SK-N-SH (cell line): ENCODE measurements at regions not wholly inside any gene's neighbourhood (a gene's known extent, or its start where the extent isn't known, plus 50 kb on each side); places are given as distances from the start of the nearest gene placed in this dataset.

ENCODE experiments used
- CTCF ChIA-PET: fragments of 300-600, 350-600 bp; formaldehyde crosslinking; extraction: SDS; loops from one replicate; lab custom pipeline; 2021; lab: Yijun Ruan, JAX
- POLR2A ChIA-PET: fragments of 350-600 bp; sonication (Branson Sonifier 250); formaldehyde crosslinking; extraction: SDS; loops from one replicate; lab custom pipeline; 2020; ENCODE audit warnings: antibody characterized with exemption, inconsistent platforms; lab: Yijun Ruan, JAX
- DNase-seq: peaks from one replicate; pipeline ENCODE4 v3.0.0; 2012
- H2AFZ ChIP-seq: fragments of 200-600 bp; sonication (generic); 2 replicates; pipeline ENCODE4 v1.8.1; 2016; ENCODE audit warnings: antibody characterized with exemption, mild to moderate bottlenecking, low read depth
- H3F3A ChIP-seq: fragments of 200-600 bp; sonication (generic); replicated peaks from 2 replicates; pipeline ENCODE3; 2016; ENCODE audit warnings: antibody characterized with exemption, mild to moderate bottlenecking; ENCODE audit not compliant: insufficient read depth
- H3K27ac ChIP-seq, 2 experiments: fragments of 200-500 bp in 1 of 2; fragments of 200-600 bp in 1 of 2; sonication (Bioruptor generic) in 1 of 2; sonication (generic), shearing (Covaris generic) in 1 of 2; 2 replicates each; pipeline versions ENCODE4 v1.5.1 to v1.6.1; 2014 to 2016; ENCODE audit warnings: low read depth in 2 of 2, inconsistent platforms in 1 of 2, low read length in 1 of 2, mild to moderate bottlenecking in 1 of 2, mixed read lengths in 1 of 2
- H3K27me3 ChIP-seq: fragments of 200-600 bp; sonication (generic), shearing (Covaris generic); 2 replicates; pipeline ENCODE4 v1.6.1; 2016; ENCODE audit warnings: mixed run types; ENCODE audit not compliant: insufficient read depth
- H3K36me3 ChIP-seq, 2 experiments: fragments of 200-500 bp in 1 of 2; fragments of 200-600 bp in 1 of 2; sonication (Bioruptor generic) in 1 of 2; sonication (generic) in 1 of 2; replicated peaks in 1 of 2; 2 replicates each; pipeline versions ENCODE3 to v1.5.1; 2014 to 2016; ENCODE audit warnings: low read length in 1 of 2, mild to moderate bottlenecking in 1 of 2; ENCODE audit not compliant: insufficient read depth in 2 of 2, control insufficient read depth in 1 of 2
- H3K4me1 ChIP-seq, 2 experiments: fragments of 200-500 bp in 1 of 2; fragments of 200-600 bp in 1 of 2; sonication (Bioruptor generic) in 1 of 2; sonication (generic), shearing (Covaris generic) in 1 of 2; 2 replicates each; pipeline versions ENCODE4 v1.5.1 to v1.6.1; 2014 to 2016; ENCODE audit warnings: low read depth in 1 of 2, low read length in 1 of 2, mixed run types in 1 of 2; ENCODE audit not compliant: insufficient read depth in 2 of 2, control insufficient read depth in 1 of 2
- H3K4me2 ChIP-seq: fragments of 200-600 bp; sonication (generic), shearing (Covaris generic); 2 replicates; pipeline ENCODE4 v1.6.1; 2017; ENCODE audit warnings: mixed run types
- H3K4me3 ChIP-seq, 2 experiments: fragments of 200-500 bp in 1 of 2; fragments of 200-600 bp in 1 of 2; sonication (Bioruptor generic) in 1 of 2; sonication (generic), shearing (Covaris generic) in 1 of 2; 2 replicates each; pipeline versions ENCODE4 v1.5.1 to v1.8.1; 2014 to 2016; ENCODE audit warnings: low read depth in 2 of 2, inconsistent platforms in 1 of 2, low read length in 1 of 2, mild to moderate bottlenecking in 1 of 2, mixed read lengths in 1 of 2, moderate library complexity in 1 of 2
- H3K79me2 ChIP-seq: fragments of 200-600 bp; sonication (generic); 2 replicates; pipeline ENCODE4 v1.8.1; 2017; ENCODE audit warnings: mild to moderate bottlenecking; ENCODE audit not compliant: insufficient read depth
- H3K9ac ChIP-seq: fragments of 200-600 bp; sonication (generic); 2 replicates; pipeline ENCODE4 v1.6.1; 2017; ENCODE audit warnings: mixed run types
- H3K9me2 ChIP-seq: fragments of 200-600 bp; sonication (generic); 2 replicates; pipeline ENCODE4 v1.6.1; 2017; ENCODE audit warnings: mixed run types
- H3K9me3 ChIP-seq: fragments of 200-600 bp; sonication (generic); 2 replicates; pipeline ENCODE4 v1.6.1; 2017; ENCODE audit warnings: mixed run types, mild to moderate bottlenecking, moderate library complexity
- H4K20me1 ChIP-seq: fragments of 200-600 bp; sonication (generic); 2 replicates; pipeline ENCODE4 v1.6.1; 2017; ENCODE audit warnings: mild to moderate bottlenecking, mixed run types; ENCODE audit not compliant: insufficient read depth
- EZH2phosphoT487 ChIP-seq: fragments of 200-600 bp; sonication (generic); IDR thresholded peaks from 2 replicates; pipeline ENCODE4 v1.6.1; 2017; ENCODE audit warnings: low read depth, mixed run types, mild to moderate bottlenecking, antibody characterized with exemption, moderate library complexity, borderline replicate concordance
- FOXM1 ChIP-seq: IDR thresholded peaks from 2 replicates; pipeline ENCODE4 v1.4.0; 2012; ENCODE audit warnings: low read depth, mild to moderate bottlenecking
- GABPA ChIP-seq: IDR thresholded peaks from 2 replicates; pipeline ENCODE4 v1.4.0; 2012; ENCODE audit warnings: low read depth, mild to moderate bottlenecking
- MAX ChIP-seq: IDR thresholded peaks from 2 replicates; pipeline ENCODE4 v1.4.0; 2012; ENCODE audit warnings: low read depth
- MXI1 ChIP-seq: IDR thresholded peaks from 2 replicates; pipeline ENCODE4 v1.6.1; 2012; ENCODE audit warnings: mild to moderate bottlenecking, low read depth, low read length, improper control_type of control experiment
- NRF1 ChIP-seq: IDR thresholded peaks from 2 replicates; pipeline ENCODE4 v1.6.1; 2012; ENCODE audit warnings: low read depth, mild to moderate bottlenecking, low read length
- PBX3 ChIP-seq: IDR thresholded peaks from 2 replicates; pipeline ENCODE4; 2012
- POLR2AphosphoS5 ChIP-seq: IDR thresholded peaks from 2 replicates; pipeline ENCODE4 v1.6.1; 2012; ENCODE audit warnings: low read depth, low read length
- REST ChIP-seq: IDR thresholded peaks from 2 replicates; pipeline ENCODE4 v1.6.1; 2012; ENCODE audit warnings: mild to moderate bottlenecking, low read depth, low read length, moderate library complexity
- SMC3 ChIP-seq: IDR thresholded peaks from 2 replicates; pipeline ENCODE4 v1.6.1; 2012; ENCODE audit warnings: low read depth, low read length, improper control_type of control experiment
- ZBTB33 ChIP-seq: IDR thresholded peaks from 2 replicates; pipeline ENCODE4 v1.4.0; 2012; ENCODE audit warnings: low read depth, borderline replicate concordance
- WGBS: methylation state at CpG from one replicate; pipeline ENCODE4 v1.1.6; 2017; ENCODE audit warnings: low lambda C conversion rate; 5-methylcytosine and 5-hydroxymethylcytosine counted together

- TF ChIP-seq ZBTB33 (no peak), SMC3 (no peak), GABPA (no peak), POLR2AphosphoS5 (no peak), MAX (no peak), EZH2phosphoT487 (no peak), REST (no peak)
Measured at GRCh38 chr22:34395370-34395769, 475.1 kb upstream of the LARGE1 start (continued).

- H2AFZ ChIP-seq, result no peak overlapping the region
- no peaks in the 10 kb centered on the region for H3K27me3 ChIP-seq
- no peaks in the 10 kb centered on the region for H3K36me3 ChIP-seq
- no peaks in the 10 kb centered on the region for H3K79me2 ChIP-seq
- H3K9me2 ChIP-seq, result no peaks in the 10 kb centered on the region
- no peak overlapping the region for H3K27ac ChIP-seq
- TF ChIP-seq NRF1 (no peak), POLR2AphosphoS5 (no peak)
- 5% methylated on average over 2 of the region's 2 CpGs for WGBS
- no peak overlapping the region for H3K4me2 ChIP-seq
- no peaks in the 10 kb centered on the region for H3F3A ChIP-seq
- ChIA-PET POLR2A (no interaction called here), CTCF (no interaction called here)
- no peak for DNase-seq
- no peak overlapping the region for H3K9ac ChIP-seq
- H3K4me1 ChIP-seq, result no peaks in the 10 kb centered on the region
- no peaks in the 10 kb centered on the region for H3K9me3 ChIP-seq
- H3K4me3 ChIP-seq, result no peak overlapping the region
- no peaks in the 10 kb centered on the region for H4K20me1 ChIP-seq
Measured at GRCh38 chr22:34403667-34404066, 483.4 kb upstream of the LARGE1 start.

GRCh38 chr22:34410111-34410510 is 489.8 kb upstream of the LARGE1 start:
- Histone ChIP-seq H3K27ac (no peak overlapping the region), H3K4me2 (no peak overlapping the region), H2AFZ (no peak overlapping the region), H3K79me2 (no peaks in the 10 kb centered on the region), H3K9ac (no peak overlapping the region), H3K9me2 (no peaks in the 10 kb centered on the region), H4K20me1 (no peaks in the 10 kb centered on the region), H3K36me3 (no peaks in the 10 kb centered on the region), H3K9me3 (no peaks in the 10 kb centered on the region; the same call in 1 of the 2 replicates), H3K27me3 (no peaks in the 10 kb centered on the region), H3K4me1 (no peaks in the 10 kb centered on the region), H3K4me3 (no peak overlapping the region), H3F3A (no peaks in the 10 kb centered on the region)
- WGBS, result 5% methylated on average over 4 of the region's 4 CpGs
- ChIA-PET CTCF (interaction anchor here (1.9 kb wide), 1 partner anchor 614 kb away, joined by 6 read pairs; no protein-coding TSS in a partner anchor), POLR2A (no interaction called here)
- TF ChIP-seq FOXM1, result no peak
- no peak for TF ChIP-seq NRF1
- no peak for TF ChIP-seq PBX3
- TF ChIP-seq MXI1, result no peak
- no peak for DNase-seq
